ENCODE measurements at regions not wholly inside any gene's neighbourhood (a gene's known extent, or its start where the extent isn't known, plus 50 kb on each side); places are given as distances from the start of the nearest gene placed in this dataset.

DNA sequence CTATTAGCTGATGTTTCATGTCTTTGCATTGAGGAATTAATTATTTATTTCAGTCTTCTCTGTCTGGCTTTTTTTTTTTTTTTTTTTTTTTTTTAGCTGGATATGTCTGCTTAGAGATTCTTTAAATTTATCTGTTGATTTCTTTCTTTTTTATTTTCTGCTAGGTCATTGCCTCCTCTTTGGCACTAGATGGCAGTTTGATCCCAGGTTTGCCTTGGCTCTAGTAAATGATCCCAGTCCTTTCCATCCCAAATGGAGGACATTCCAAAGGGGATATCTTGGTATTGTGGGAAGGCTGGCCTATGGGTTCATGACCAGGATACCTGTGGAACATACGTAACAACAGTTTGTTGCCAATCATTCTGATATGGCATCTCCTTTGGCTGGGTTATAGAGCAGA, 339.5 kb upstream of the GCFC2 start:
- TF ChIP-seq, protein P1, sequence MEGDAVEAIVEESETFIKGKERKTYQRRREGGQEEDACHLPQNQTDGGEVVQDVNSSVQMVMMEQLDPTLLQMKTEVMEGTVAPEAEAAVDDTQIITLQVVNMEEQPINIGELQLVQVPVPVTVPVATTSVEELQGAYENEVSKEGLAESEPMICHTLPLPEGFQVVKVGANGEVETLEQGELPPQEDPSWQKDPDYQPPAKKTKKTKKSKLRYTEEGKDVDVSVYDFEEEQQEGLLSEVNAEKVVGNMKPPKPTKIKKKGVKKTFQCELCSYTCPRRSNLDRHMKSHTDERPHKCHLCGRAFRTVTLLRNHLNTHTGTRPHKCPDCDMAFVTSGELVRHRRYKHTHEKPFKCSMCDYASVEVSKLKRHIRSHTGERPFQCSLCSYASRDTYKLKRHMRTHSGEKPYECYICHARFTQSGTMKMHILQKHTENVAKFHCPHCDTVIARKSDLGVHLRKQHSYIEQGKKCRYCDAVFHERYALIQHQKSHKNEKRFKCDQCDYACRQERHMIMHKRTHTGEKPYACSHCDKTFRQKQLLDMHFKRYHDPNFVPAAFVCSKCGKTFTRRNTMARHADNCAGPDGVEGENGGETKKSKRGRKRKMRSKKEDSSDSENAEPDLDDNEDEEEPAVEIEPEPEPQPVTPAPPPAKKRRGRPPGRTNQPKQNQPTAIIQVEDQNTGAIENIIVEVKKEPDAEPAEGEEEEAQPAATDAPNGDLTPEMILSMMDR (IDR thresholded peaks at IDR 0.05) = no peak

DNA sequence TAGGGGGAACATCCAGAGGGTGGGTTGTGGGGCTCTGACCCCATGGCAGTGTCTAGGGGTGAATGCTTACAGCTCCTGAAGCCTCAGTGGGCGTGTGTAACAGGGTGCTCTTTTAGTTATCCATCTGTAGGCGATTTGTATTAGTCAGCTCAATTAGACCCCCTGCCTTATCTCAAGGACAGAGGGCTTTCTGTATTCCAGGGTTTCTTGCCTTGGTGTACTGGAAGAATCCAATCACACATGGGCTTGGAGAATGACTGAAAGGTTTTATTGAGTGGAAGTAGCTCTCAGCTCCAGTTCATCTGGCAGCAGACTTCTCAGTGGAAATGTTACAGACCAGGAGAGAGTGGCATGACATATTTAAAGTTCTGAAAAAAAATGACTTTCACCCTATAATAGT, 334.0 kb upstream of the GCFC2 start:
- TF ChIP-seq, protein P1 (IDR thresholded peaks at IDR 0.05) = no peak

DNA sequence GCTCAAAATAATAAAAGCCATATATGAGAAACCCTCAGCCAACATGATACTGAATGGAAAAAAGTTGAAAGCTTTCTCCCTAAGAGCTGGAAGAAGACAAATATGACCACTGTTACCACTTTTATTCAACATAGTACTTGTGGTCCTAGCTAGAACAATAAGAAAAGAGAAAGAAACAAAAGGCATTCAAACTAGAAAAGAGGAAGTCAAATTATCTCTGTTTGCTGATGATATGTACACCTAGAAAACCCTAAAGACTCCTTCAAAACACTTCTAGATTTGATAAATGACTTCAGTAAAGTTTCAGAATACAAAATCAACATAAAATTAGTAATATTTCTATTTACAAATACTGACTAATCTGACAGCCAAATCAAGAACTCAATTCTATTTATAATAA, 328.8 kb upstream of the GCFC2 start:
- TF ChIP-seq, protein P1 (IDR thresholded peaks at IDR 0.05) = no peak

DNA sequence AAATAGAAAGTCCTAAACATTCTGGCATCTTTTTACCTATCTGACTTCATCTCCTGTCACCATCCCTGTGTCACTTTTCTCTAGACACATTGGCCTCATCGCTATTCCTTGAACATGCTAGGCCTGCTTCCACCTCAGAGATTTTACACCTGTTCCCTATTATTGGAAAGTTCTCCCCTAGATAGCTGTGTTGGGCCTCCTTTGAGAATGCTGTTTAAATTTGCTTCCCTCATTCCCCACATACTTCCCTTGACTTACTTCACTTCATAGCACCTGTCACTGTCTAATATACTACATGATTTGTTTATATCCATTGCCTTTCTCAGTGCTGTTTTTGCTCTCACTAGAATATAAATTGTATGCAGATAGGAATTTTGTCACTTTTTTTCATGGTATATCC, 317.0 kb upstream of the GCFC2 start:
- TF ChIP-seq, protein P1 (IDR thresholded peaks at IDR 0.05) = no peak

DNA sequence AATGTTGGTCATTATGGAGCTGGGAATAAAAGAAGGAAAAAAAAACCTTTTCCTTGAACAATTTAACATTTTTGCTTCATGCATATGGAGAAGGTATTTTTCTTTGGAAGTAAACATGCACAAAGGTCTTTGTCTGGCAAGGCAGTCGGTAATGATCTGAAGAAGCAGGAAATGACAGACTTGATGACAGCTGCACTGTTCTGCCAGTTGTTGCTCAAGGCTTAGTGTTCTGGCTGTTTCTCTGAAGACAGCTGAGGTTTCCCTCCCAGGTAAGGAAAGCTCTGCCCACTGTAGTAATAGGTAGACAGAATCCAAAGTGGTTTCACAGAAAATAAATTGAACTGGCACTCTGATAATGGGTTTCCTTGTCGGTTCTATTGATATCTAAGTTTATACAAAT, 308.4 kb upstream of the GCFC2 start:
- TF ChIP-seq, protein P1 (IDR thresholded peaks at IDR 0.05) = no peak

DNA sequence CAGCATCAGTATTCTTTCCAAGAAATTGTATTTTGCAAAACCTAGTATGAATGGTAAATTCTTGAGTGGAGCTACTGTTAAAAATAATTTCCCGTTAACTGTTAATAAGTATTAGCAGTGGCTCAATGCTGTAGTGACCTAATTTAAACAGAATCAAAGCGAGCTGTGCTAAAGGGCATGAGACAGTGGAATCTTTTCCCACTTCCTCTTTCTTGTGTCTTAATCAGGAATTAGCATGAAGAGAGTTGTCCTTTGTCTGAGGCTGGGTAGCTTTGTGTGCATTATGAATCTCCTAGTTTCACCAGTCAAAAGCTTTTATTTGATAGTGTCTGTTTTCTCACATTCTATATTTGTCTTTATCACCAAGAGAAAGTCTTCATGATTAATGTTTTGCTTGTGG, 298.8 kb upstream of the GCFC2 start:
- TF ChIP-seq, protein P1 (IDR thresholded peaks at IDR 0.05) = no peak

DNA sequence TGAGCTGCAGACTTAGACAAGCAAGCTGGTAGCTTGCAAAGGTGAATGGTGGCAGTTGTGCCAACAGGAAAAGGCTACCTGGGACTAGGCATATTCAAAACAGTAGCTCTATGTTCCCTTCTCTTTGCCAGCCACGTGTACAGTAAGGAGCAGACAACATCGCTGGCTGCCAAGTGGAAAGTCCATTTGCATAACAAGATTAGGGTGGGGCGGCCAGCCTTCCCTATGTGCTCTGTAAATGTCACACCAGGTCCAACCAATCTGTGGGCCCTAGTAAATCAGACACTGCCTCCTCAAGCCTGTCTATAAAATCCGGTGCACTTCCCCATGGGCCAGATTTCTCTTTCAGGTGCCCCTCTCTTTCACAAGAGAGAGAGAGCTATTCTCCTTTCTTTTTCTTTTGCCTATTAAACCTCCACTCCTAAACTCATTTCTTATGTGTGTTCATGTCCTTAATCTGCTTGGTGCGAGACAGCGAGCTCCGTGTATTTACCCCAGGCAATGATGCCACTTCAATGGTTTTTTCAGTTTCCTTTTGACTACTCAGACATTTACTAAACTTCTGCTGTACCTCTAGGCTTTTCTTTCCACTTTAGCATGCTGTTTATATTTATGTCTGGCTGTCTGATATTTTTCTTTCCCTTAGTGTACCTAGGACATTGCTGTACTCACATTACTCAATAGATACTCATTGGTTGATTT, 297.4 kb upstream of the GCFC2 start:
- TF ChIP-seq, protein P1 (IDR thresholded peaks at IDR 0.05) = no peak

DNA sequence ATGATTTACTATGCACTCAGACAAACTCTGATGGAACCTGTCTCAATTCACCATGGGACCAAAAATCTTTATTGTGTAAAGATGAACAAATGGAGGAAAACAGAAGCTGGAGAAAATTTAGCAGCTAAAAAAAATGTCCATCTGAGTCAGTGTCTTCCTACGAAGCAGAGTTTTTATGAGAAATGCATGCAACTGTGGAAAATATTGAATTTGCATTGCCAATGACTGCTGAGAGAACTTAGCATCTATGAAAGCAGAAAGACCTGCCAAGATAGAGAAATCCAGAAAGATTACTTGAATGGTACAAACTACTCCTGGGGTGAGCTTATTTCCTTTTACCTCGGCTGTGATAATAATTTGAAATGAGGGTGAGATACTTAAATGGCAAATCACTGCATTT, 289.7 kb upstream of the GCFC2 start:
- TF ChIP-seq, protein P1 (IDR thresholded peaks at IDR 0.05) = no peak
